PFSK-1 (cell line): ENCODE measurements at regions not wholly inside any gene's neighbourhood (a gene's known extent, or its start where the extent isn't known, plus 50 kb on each side); places are given as distances from the start of the nearest gene placed in this dataset.

ENCODE experiments used
- FOXP2 ChIP-seq: optimal IDR thresholded peaks from 2 replicates; pipeline ENCODE3; 2011; ENCODE audit warnings: borderline replicate concordance, control low read depth, inconsistent platforms; ENCODE audit not compliant: insufficient read depth; ENCODE audit errors: extremely low read length, extremely low read depth
- POLR2AphosphoS5 ChIP-seq: IDR thresholded peaks from 2 replicates; pipeline ENCODE4 v1.6.1; 2012; ENCODE audit warnings: low read depth, mild to moderate bottlenecking, control low read depth, low read length, moderate library complexity
- REST ChIP-seq, 2 experiments: IDR thresholded peaks; 2 replicates each; pipeline versions ENCODE4 v1.6.1 to v1.8.0; 2011 to 2012; ENCODE audit warnings: low read depth in 2 of 2, low read length in 2 of 2, control low read depth in 1 of 2, inconsistent platforms in 1 of 2, mild to moderate bottlenecking in 1 of 2, moderate library complexity in 1 of 2; ENCODE audit not compliant: insufficient read depth in 1 of 2
- SIN3A ChIP-seq: IDR thresholded peaks from 2 replicates; pipeline ENCODE4 v1.6.1; 2012; ENCODE audit warnings: mild to moderate bottlenecking, low read length, moderate library complexity, borderline replicate concordance; ENCODE audit not compliant: insufficient read depth
- TAF1 ChIP-seq: IDR thresholded peaks from 2 replicates; pipeline ENCODE4 v1.6.1; 2012; ENCODE audit warnings: low read length, control low read depth, borderline replicate concordance; ENCODE audit not compliant: insufficient read depth

GRCh38 chr22:49561976-49562375 is 265.7 kb downstream of the BRD1 start:
- TF ChIP-seq TAF1 = no peak
- TF ChIP-seq REST (IDR thresholded peaks at IDR 0.05; ENCODE audit: insufficient read depth in 1 of 2, low read depth in 2 of 2, low read length in 2 of 2) = no peak
- no peak for TF ChIP-seq POLR2AphosphoS5
- TF ChIP-seq FOXP2 = no peak
- no peak for TF ChIP-seq SIN3A
